CD4-positive, alpha-beta T cell treated with Interleukin-1 beta for 1 hour (primary cell): ENCODE measurements at regions not wholly inside any gene's neighbourhood (a gene's known extent, or its start where the extent isn't known, plus 50 kb on each side); places are given as distances from the start of the nearest gene placed in this dataset.
"Not testable (repeated sequence)": the region's sequence is repeated elsewhere in the genome, so short reads cannot be mapped to it uniquely, and the experiment has no call there.

Experiments
- DNase-seq, 2 donors: peaks; one replicate each; pipeline ENCODE4 v3.0.0-alpha.2; 2020 to 2022

- not testable (repeated sequence) for DNase-seq
Measured at GRCh38 chr1:95297906-95298305, 63.9 kb downstream of the RWDD3 start.

GRCh38 chr1:95301091-95301490 is 67.1 kb downstream of the RWDD3 start:
- no peak for DNase-seq

- DNase-seq = no peak
Measured at GRCh38 chr1:95301614-95302013, 67.6 kb downstream of the RWDD3 start.

GRCh38 chr1:95304803-95305202 is 70.8 kb downstream of the RWDD3 start:
- no peak for DNase-seq

- DNase-seq = no peak
Measured at GRCh38 chr1:95308276-95309030, 74.4 kb downstream of the RWDD3 start.

- no peak for DNase-seq
Measured at GRCh38 chr1:95309031-95309471, 75.0 kb downstream of the RWDD3 start.

- DNase-seq = no peak
Measured at GRCh38 chr1:95311014-95311413, 77.0 kb downstream of the RWDD3 start.

GRCh38 chr1:95311762-95312161 is 77.8 kb downstream of the RWDD3 start:
- no peak for DNase-seq

GRCh38 chr1:95312181-95312580 is 78.2 kb downstream of the RWDD3 start:
- DNase-seq = no peak

GRCh38 chr1:95313527-95313926 is 79.5 kb downstream of the RWDD3 start:
- DNase-seq = no peak

- DNase-seq = no peak
Measured at GRCh38 chr1:95321531-95321930, 87.5 kb downstream of the RWDD3 start.

- DNase-seq = no peak
Measured at GRCh38 chr1:95323123-95323522, 89.1 kb downstream of the RWDD3 start.

- DNase-seq = no peak
Measured at GRCh38 chr1:95325349-95325748, 91.3 kb downstream of the RWDD3 start.

GRCh38 chr1:95326023-95326422 is 92.0 kb downstream of the RWDD3 start:
- DNase-seq = no peak

- DNase-seq = no peak
Measured at GRCh38 chr1:95332754-95333153, 98.7 kb downstream of the RWDD3 start.

- DNase-seq = no peak
Measured at GRCh38 chr1:95339377-95339776, 105.4 kb downstream of the RWDD3 start.

GRCh38 chr1:95340061-95340460 is 106.1 kb downstream of the RWDD3 start:
- no peak for DNase-seq

- DNase-seq = no peak
Measured at GRCh38 chr1:95352767-95353166, 118.8 kb downstream of the RWDD3 start.

GRCh38 chr1:95353194-95353593 is 119.2 kb downstream of the RWDD3 start:
- no peak for DNase-seq

GRCh38 chr1:95364546-95364945 is 130.5 kb downstream of the RWDD3 start:
- DNase-seq = no peak

- no peak for DNase-seq
Measured at GRCh38 chr1:95366498-95366897, 132.5 kb downstream of the RWDD3 start.

GRCh38 chr1:95368178-95368577 is 134.2 kb downstream of the RWDD3 start:
- no peak for DNase-seq

- DNase-seq = no peak
Measured at GRCh38 chr1:95369985-95370690, 136.1 kb downstream of the RWDD3 start.
